HT-29 (cell line): ENCODE measurements at regions not wholly inside any gene's neighbourhood (a gene's known extent, or its start where the extent isn't known, plus 50 kb on each side); places are given as distances from the start of the nearest gene placed in this dataset.
"Not testable (repeated sequence)": the region's sequence is repeated elsewhere in the genome, so short reads cannot be mapped to it uniquely, and the experiment has no call there.

Source experiments
- DNase-seq: peaks from one replicate; pipeline ENCODE4 v3.0.0-alpha.2; 2015; ENCODE audit warnings: low spot score

- DNase-seq: no peak
Measured at GRCh38 chr2:220682616-220683015, 889.5 kb downstream of the EPHA4 start.

GRCh38 chr2:220684099-220684498 lies 888.0 kb downstream of the EPHA4 start:
- DNase-seq: no peak

GRCh38 chr2:220687231-220687843 lies 884.8 kb downstream of the EPHA4 start:
- DNase-seq: peak; percentile 72

- DNase-seq: no peak
Measured at GRCh38 chr2:220695397-220696279, 876.5 kb downstream of the EPHA4 start.

- no peak for DNase-seq
Measured at GRCh38 chr2:220696280-220696669, 875.8 kb downstream of the EPHA4 start.

- DNase-seq: no peak
Measured at GRCh38 chr2:220697011-220697410, 875.1 kb downstream of the EPHA4 start.

- DNase-seq: no peak
Measured at GRCh38 chr2:220701115-220701514, 871.0 kb downstream of the EPHA4 start.

GRCh38 chr2:220703279-220703678 lies 868.8 kb downstream of the EPHA4 start:
- DNase-seq: no peak

GRCh38 chr2:220704081-220704480 lies 868.0 kb downstream of the EPHA4 start:
- no peak for DNase-seq

GRCh38 chr2:220704810-220705209 lies 867.3 kb downstream of the EPHA4 start:
- no peak for DNase-seq

- DNase-seq: no peak
Measured at GRCh38 chr2:220705678-220706077, 866.4 kb downstream of the EPHA4 start.

- DNase-seq: no peak
Measured at GRCh38 chr2:220707261-220707660, 864.8 kb downstream of the EPHA4 start.

GRCh38 chr2:220708366-220708765 lies 863.7 kb downstream of the EPHA4 start:
- no peak for DNase-seq

GRCh38 chr2:220717283-220717682 lies 854.8 kb downstream of the EPHA4 start:
- DNase-seq: no peak

- no peak for DNase-seq
Measured at GRCh38 chr2:220736778-220737177, 835.3 kb downstream of the EPHA4 start.

- no peak for DNase-seq
Measured at GRCh38 chr2:220743203-220743602, 828.9 kb downstream of the EPHA4 start.

GRCh38 chr2:220744861-220745260 lies 827.2 kb downstream of the EPHA4 start:
- no peak for DNase-seq

GRCh38 chr2:220745682-220746081 lies 826.4 kb downstream of the EPHA4 start:
- DNase-seq: no peak

- DNase-seq: no peak
Measured at GRCh38 chr2:220747736-220748135, 824.4 kb downstream of the EPHA4 start.

- no peak for DNase-seq
Measured at GRCh38 chr2:220748875-220749479, 823.1 kb downstream of the EPHA4 start.

- DNase-seq: no peak
Measured at GRCh38 chr2:220753486-220753885, 818.6 kb downstream of the EPHA4 start.

- no peak for DNase-seq
Measured at GRCh38 chr2:220756653-220757052, 815.5 kb downstream of the EPHA4 start.

- DNase-seq: not testable (repeated sequence)
Measured at GRCh38 chr2:220758376-220758775, 813.7 kb downstream of the EPHA4 start.
